GM19240 (cell line): ENCODE measurements at regions not wholly inside any gene's neighbourhood (a gene's known extent, or its start where the extent isn't known, plus 50 kb on each side); places are given as distances from the start of the nearest gene placed in this dataset.

Experiments used
- DNase-seq: peaks from one replicate; pipeline ENCODE4 v3.0.0; 2011; ENCODE audit warnings: low spot score; ENCODE audit not compliant: insufficient read length

DNA sequence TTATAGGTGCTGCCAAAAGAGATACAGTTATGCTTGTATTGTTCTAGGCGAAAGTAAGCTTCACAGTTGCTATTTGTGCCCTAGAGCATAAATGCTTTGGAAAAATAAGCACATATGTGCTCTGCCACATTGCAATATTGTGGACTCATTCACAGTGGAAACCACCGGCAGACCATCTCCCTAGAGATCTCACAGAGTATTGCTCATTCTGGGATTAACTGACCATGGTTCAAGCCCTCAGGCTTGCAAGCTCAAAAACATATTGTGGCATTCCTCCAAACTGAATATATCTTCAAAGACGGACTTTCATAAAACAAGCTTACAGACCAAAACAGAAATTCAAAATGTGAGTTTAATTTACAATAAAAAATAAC is 158.2 kb upstream of the CCDC150 start:
- no peak for DNase-seq

DNA sequence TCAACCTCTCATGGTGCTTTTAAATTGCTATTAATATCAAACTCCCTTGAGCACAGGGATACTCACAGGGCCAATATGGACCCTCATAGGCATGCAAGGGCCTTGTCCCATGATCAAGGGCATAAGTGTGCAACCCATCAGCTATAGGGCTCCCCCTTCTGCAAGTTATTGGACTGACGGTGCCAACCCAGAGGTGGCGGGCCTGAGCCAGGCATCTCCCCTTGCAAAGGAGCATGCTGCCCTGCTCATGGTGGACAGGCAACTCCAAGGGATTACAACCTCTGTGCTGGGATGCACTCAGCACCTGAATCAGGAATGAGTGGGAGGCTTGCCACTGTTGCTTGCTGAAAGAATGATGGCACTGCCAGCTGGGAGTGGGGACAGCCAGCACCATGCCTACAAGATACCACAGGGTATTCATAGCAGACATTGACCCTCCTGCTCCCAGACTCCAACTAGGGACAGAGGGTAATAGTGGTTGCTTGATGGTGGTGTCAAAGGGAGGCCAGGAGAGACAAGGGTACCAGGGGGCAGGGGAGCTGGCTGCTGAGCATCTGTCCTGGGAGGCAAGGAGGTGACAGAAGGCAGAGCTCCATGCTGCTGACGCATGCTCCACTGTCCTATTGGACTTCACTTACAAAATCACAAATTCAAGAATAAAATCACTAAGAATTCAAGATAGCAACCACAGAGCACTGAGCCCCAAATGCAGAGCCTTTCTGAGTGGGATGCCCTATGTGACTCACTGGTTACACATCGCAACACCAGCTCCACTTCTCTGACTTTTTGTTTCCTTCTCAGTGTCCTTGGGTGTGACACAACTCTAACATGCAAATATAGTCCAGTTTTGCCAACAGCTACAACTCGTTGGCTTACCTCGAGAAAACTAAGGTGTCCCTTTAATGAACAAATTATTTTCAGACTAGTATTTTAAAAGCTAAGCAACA is 157.1 kb upstream of the CCDC150 start:
- no peak for DNase-seq

- no peak for DNase-seq
These were observed 153.4 kb upstream of the CCDC150 start for GRCh38 chr2:196486146-196486545.

- no peak for DNase-seq
These were observed 152.1 kb upstream of the CCDC150 start for GRCh38 chr2:196487417-196487816.

GRCh38 chr2:196489371-196489770 is 150.1 kb upstream of the CCDC150 start:
- no peak for DNase-seq

DNA sequence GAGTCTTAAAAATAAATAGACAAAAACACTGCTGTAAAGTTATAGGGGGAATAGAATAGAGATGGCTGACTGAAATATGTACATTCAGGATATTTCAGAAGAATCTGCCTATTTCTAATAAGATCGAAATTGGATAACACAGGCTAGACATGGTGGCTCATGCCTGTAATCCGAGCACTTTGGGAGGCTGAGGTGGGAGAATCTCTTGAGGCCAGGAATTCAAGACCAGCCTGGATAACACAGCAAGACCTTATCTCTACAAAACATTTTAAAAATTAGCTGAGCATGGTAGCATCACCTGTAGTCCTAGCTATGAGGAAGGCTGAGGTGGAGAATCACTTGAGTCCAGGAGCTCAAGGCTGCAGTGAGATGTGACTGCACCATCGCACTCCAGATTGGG is 146.6 kb upstream of the CCDC150 start:
- DNase-seq: no peak

DNA sequence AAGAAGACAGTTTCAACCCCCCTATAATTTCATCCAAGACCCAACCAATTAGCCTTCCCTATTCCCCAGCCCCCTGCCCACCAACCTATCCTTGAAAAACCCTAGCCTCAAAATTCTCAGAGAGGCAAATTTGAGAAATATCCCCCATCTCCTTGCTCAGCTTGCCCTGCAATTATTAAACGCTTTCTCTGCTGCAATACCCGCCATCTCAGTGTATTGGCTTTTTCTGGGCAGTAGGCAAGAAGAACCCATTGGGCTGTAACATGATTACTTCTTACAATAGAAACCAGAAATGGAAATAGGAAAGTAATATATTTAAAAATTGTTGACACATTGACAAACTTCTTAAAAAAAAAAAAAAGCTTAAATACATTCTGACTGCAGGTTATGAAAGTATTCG is 140.6 kb upstream of the CCDC150 start:
- DNase-seq: no peak

GRCh38 chr2:196499686-196500085 is 139.8 kb upstream of the CCDC150 start:
- no peak for DNase-seq

DNA sequence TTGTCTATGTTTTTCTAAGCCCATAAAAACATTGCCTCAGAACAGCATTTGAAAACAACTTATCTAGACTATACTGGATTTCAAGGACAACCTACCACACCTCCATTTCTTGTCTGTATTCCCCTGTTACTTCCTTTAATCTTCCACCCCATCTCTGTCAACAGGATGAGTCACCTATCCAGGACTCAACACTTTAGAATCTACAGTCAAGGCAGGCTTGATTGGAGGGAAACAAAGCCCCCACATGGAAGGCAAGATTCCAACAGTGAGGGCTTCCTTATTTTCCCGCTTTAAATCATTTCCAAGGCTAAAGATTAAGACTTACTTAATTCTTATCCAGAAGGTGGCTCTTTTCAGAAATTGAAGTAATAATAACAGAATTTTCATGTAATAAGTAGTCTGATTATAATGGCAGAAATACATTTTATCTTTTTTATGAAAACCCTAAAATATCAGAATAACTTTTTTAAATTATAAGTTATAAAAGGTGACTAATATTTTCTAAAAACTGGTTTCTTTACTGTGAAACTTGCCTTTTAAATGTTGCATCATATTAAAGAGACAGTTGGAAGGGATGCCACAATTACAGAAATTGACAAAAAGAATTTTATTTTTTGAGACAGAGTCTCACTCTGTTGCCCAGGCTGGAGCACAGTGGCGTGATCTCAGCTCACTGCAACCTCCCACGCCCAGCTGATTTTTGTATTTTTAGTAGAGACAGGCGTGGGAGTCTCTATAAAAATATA is 138.7 kb upstream of the CCDC150 start:
- no peak for DNase-seq

- DNase-seq: no peak
These were observed 137.7 kb upstream of the CCDC150 start for GRCh38 chr2:196501836-196502235.

DNA sequence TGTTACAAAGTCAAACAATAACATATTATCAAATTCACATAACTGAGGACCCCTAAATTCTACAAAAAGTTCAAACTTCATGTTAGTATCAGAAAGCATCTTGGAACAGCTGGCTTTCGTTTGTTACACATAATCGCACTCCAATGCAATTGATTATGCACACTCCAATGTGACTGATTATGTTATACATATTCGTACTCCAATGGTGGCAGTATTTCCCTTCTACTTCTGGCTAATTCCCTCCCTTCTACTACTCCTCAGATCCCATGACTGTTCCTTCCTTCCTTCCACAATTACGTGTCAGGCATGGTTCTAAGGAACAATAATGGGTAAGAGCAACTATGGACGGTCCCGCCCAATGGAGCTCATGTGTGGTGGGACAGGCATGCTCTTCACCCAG is 137.1 kb upstream of the CCDC150 start:
- DNase-seq: no peak

DNA sequence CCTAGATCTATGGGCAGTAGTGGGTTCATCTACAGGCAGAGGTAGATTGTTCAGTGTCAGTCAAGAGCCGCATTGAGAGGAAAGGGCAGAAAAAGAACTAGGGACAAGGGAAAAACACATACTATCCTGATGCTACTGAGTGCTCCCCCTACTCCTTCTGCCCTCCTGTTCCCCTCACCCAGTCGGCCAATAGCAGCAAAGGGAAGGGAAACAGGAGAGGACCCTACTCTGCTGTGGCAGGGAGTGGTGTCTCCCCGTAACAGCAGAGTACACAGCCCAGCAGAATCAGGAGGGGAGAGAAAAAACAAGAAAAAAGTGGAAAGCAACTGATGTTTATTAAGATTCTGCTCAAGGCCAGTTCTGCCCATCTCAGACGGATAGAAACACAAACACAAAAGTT is 136.1 kb upstream of the CCDC150 start:
- DNase-seq: no peak

- DNase-seq: no peak
These were observed 134.7 kb upstream of the CCDC150 start for GRCh38 chr2:196504788-196505187.

- no peak for DNase-seq
These were observed 129.3 kb upstream of the CCDC150 start for GRCh38 chr2:196510246-196510645.

DNA sequence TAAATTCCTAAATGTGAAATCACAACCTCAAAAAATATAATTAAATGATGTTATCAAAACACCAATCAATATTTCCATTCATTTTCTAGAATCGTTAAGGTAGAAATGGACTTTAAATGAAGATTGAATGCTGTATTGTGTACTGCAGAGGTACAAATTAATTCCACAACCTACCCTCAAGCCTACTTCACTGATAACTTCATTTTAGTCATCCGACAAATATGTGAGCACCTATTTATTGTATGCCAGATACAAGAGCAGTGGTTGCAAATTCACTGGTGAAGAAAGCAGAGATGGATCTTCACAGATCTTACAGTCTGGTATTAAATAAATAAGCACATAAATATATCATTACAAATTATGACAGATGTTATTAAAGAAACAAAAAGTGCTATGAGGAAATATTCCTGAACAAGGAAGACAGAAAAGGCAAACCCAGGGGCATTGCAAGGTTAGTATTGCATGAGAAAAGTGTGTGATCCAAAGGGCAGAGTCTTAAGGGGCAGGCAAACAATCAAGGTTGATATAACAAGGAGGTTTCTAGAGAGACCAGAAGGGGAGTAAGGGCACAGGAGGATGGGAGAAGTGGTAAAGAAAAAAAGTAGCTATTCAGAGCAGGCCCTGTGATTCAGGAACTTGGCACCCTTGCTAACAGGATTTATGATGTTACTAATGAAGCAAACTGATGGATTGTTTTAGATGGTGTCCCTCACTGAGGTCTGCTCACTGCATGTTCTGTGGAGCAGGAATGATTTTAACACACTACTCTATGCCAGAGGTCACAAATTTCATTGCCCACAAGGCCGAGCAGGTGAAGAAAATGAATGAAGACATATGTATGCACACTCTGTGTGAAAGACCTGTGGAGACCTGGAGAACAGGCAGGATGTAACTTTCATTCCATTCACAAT is 128.0 kb upstream of the CCDC150 start:
- no peak for DNase-seq

DNA sequence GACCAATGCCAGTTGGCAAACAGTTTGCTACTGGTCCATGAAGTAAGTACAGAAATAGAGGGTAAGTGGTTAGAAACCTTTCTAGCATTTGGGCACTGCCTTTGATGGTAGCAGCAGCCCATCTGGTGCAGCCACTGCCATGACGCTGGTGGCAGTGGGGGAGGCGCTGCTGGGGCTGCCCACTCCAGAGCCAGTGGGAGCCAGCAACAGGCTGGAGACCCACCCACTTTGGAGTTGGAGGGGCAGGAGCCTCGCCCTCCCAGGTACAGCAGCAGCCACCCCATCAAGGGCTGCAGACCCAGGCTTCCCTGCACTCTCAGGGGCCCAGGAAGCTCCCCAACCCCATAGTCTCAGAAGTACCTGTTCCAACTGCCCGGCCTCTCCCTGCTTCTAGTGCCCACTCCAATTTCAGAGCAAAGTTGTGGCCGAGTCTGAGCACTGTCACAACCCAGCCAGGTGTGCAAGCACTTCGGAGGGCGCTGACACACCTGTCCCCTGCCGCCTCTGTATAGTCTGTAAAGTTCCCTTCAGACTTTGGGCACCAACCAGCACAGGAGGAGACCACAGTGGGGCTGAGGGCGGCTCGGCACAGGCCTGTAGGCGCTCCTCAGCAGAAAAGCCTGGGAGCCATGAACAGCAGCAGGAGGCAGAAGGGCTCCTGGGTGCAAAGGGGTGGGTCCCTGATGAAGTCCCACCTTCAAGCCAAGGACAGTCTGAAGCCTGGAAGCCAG is 125.6 kb upstream of the CCDC150 start:
- no peak for DNase-seq

DNA sequence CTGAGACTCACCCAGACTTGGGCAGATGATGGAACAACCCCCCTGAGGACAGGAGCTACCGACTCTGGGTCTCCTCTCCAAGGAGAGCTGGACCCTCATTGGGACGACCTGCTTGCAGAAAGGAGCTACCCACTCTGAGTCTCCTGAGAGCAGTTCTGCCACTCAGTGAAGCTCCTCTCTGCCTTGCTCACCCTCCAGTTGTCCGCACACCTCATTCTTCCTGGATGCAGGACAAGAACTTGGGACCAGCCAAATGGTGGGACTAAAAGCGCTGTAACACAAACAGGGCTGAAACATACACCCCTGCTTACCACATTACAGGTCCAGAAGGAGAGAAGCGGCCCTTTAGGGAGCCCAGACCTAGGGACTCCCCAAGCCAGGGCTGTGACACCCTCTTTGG is 124.9 kb upstream of the CCDC150 start:
- DNase-seq: no peak

DNA sequence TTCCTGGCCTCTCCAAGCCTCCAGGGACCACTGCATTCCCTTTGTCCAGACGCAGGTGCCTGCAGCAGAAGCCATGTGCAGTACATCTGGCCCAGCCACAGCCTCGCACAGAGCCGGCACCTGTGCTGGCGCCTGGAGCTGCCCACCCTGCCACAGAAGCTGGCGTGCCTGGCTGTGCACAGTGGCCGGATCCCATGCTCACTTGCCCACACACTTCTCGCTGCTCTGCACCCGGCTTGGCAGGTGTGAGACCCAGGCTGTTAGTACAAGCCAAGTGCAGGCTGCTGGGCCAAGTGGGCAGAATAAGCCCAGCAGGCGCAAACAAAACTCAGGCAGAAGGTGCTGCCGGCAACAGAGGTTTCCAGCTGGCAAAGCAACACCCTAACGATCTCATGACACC is 124.5 kb upstream of the CCDC150 start:
- no peak for DNase-seq

DNA sequence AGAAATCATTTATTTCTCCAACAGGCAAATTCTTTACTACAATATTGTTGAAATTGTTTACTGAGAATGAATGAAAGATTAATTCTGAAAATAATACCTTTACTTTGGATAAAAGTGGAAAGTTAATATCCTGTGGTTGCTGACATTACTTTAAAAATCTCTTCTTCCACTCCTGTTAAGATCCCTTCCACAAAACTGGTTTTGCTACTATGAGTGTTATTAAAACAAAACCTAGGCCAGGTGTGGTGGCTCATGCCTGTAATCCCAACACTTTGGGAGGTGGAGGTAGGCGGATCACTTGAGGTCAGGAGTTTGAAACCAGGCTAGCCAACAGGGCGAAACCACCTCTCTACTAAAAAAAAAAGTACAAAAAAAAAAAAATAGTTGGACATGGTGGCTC is 123.9 kb upstream of the CCDC150 start:
- DNase-seq: no peak

GRCh38 chr2:196516564-196516963 is 123.0 kb upstream of the CCDC150 start:
- no peak for DNase-seq

DNA sequence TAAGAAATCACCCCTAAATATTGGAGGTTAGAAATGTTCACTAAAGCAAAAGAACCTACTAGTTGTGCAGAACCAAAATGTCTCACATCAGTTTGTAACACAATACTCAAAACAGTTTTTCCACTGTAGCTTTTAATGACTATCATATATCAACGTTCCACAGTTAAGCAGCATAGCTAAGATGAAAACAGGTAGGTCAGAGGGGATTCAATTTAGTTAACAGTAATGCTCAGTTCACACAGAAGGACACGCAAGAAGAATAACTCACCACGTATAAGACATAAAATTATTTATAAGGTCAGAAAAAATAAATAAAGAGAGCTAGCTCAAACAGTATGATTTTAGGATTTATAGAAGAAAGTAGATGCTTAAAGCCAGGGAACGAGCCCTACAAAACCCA is 118.9 kb upstream of the CCDC150 start:
- no peak for DNase-seq
